CD14-positive monocyte (primary cell): ENCODE measurements at regions not wholly inside any gene's neighbourhood (a gene's known extent, or its start where the extent isn't known, plus 50 kb on each side); places are given as distances from the start of the nearest gene placed in this dataset.
A peak's percentile ranks its signal among the peaks of the same experiment; 100 is the strongest.

Experiments used
- DNase-seq, 3 donors: peaks; one replicate each; pipeline ENCODE4 v3.0.0-alpha.2; 2011 to 2022
- H2AFZ ChIP-seq: 2 replicates; pipeline ENCODE4 v1.6.0; 2012; ENCODE audit warnings: mild to moderate bottlenecking, low read depth, low read length, inconsistent platforms; ENCODE audit not compliant: insufficient read depth, poor library complexity, severe bottlenecking
- H3K27ac ChIP-seq, 2 donors: 1 replicate in 1 of 2; 2 replicates in 1 of 2; pipeline ENCODE4 v1.5.1; 2012 to 2013; ENCODE audit warnings: low read length in 2 of 2, control low read depth in 1 of 2, inconsistent platforms in 1 of 2, low read depth in 1 of 2, mild to moderate bottlenecking in 1 of 2
- H3K27me3 ChIP-seq, 2 donors: one replicate each; pipeline versions ENCODE4 v1.6.0 to v1.6.1; 2011 to 2013; ENCODE audit warnings: low read length in 2 of 2; ENCODE audit not compliant: control insufficient read depth in 2 of 2, insufficient read depth in 2 of 2
- H3K36me3 ChIP-seq, 2 donors: replicated peaks in 1 of 2; 1 replicate in 1 of 2; 2 replicates in 1 of 2; pipeline versions ENCODE4 v1.5.1 to v1.6.1; 2012 to 2013; ENCODE audit warnings: low read length in 2 of 2, control low read depth in 1 of 2, inconsistent platforms in 1 of 2, mild to moderate bottlenecking in 1 of 2; ENCODE audit not compliant: insufficient read depth in 2 of 2, control insufficient read depth in 1 of 2
- H3K4me1 ChIP-seq, 2 donors: 1 replicate in 1 of 2; 2 replicates in 1 of 2; pipeline versions ENCODE4 v1.5.1 to v1.6.1; 2012 to 2013; ENCODE audit warnings: low read length in 2 of 2, control low read depth in 1 of 2, inconsistent platforms in 1 of 2, mild to moderate bottlenecking in 1 of 2, moderate library complexity in 1 of 2; ENCODE audit not compliant: insufficient read depth in 2 of 2, control insufficient read depth in 1 of 2
- H3K4me2 ChIP-seq: replicated peaks from 2 replicates; pipeline ENCODE3; 2012; ENCODE audit warnings: low read length, moderate library complexity, mild to moderate bottlenecking; ENCODE audit not compliant: poor library complexity, severe bottlenecking; ENCODE audit errors: extremely low read depth
- H3K4me3 ChIP-seq, 3 experiments: fragments of 200-600 bp in 1 of 3; sonication (generic) in 1 of 3; replicated peaks in 1 of 3; 1 replicate in 2 of 3; 2 replicates in 1 of 3; pipeline ENCODE4 v1.5.1; 2011 to 2013; ENCODE audit warnings: low read length in 3 of 3, mild to moderate bottlenecking in 3 of 3, control low read depth in 2 of 3, low read depth in 2 of 3, inconsistent platforms in 1 of 3, moderate library complexity in 1 of 3
- H3K79me2 ChIP-seq: 2 replicates; pipeline ENCODE4 v1.6.0; 2012; ENCODE audit warnings: mild to moderate bottlenecking, control low read depth, inconsistent platforms, low read length, moderate library complexity; ENCODE audit not compliant: insufficient read depth
- H3K9ac ChIP-seq: 2 replicates; pipeline ENCODE4 v1.6.0; 2017; ENCODE audit warnings: low read length, mild to moderate bottlenecking; ENCODE audit not compliant: insufficient read depth, poor library complexity, severe bottlenecking
- H3K9me3 ChIP-seq, 2 donors: replicated peaks in 1 of 2; 1 replicate in 1 of 2; 2 replicates in 1 of 2; pipeline versions ENCODE4 v1.5.1 to v1.6.1; 2012 to 2013; ENCODE audit warnings: low read length in 2 of 2, control low read depth in 1 of 2; ENCODE audit not compliant: control insufficient read depth in 1 of 2, insufficient read depth in 1 of 2
- H4K20me1 ChIP-seq: 2 replicates; pipeline ENCODE4 v1.6.0; 2012; ENCODE audit warnings: mild to moderate bottlenecking, low read length, control low read depth, moderate library complexity; ENCODE audit not compliant: insufficient read depth
- H3K27ac Mint-ChIP-seq, 7 donors: one replicate each; pipeline ENCODE4 v1.8.0; 2020; ENCODE audit warnings: mild to moderate bottlenecking in 7 of 7, mixed read lengths in 7 of 7, moderate library complexity in 6 of 7, inconsistent platforms in 2 of 7
- H3K27me3 Mint-ChIP-seq, 3 donors: one replicate each; pipeline ENCODE4 v1.8.0; 2021 to 2022; ENCODE audit warnings: low read depth in 3 of 3, mild to moderate bottlenecking in 3 of 3, mixed read lengths in 3 of 3, moderate library complexity in 3 of 3, inconsistent platforms in 1 of 3
- H3K36me3 Mint-ChIP-seq, 2 donors: one replicate each; pipeline ENCODE4 v1.8.0; 2020; ENCODE audit warnings: mixed read lengths in 2 of 2, inconsistent platforms in 1 of 2, mild to moderate bottlenecking in 1 of 2
- H3K4me1 Mint-ChIP-seq: one replicate; pipeline ENCODE4 v1.8.0; 2020; ENCODE audit warnings: mild to moderate bottlenecking, mixed read lengths
- H3K4me3 Mint-ChIP-seq, 2 donors: one replicate each; pipeline ENCODE4 v1.8.0; 2020; ENCODE audit warnings: mild to moderate bottlenecking in 2 of 2, mixed read lengths in 2 of 2, moderate library complexity in 1 of 2
- H3K9me3 Mint-ChIP-seq, 7 donors: one replicate each; pipeline ENCODE4 v1.8.0; 2020 to 2022; ENCODE audit warnings: mixed read lengths in 7 of 7, mild to moderate bottlenecking in 6 of 7, moderate library complexity in 6 of 7, inconsistent platforms in 2 of 7
- WGBS: methylation state at CpG from one replicate; pipeline ENCODE4 v1.1.5; 2013; ENCODE audit warnings: missing lambda C conversion rate; ENCODE audit not compliant: insufficient coverage; 5-methylcytosine and 5-hydroxymethylcytosine counted together
- intact Hi-C, 2 donors: fragments of 100-400 bp; cut with micrococcal nuclease; formaldehyde crosslinking; loops; one replicate each; pipeline versions ENCODE4 v1.15.0 to v1.15.1; 2023
- TF ChIP-seq, protein P1 (sequence below): fragments of 200-600 bp; IDR thresholded peaks from one replicate; pipeline ENCODE4 v1.8.0; 2022; ENCODE audit warnings: antibody characterized with exemption, mild to moderate bottlenecking

DNA sequence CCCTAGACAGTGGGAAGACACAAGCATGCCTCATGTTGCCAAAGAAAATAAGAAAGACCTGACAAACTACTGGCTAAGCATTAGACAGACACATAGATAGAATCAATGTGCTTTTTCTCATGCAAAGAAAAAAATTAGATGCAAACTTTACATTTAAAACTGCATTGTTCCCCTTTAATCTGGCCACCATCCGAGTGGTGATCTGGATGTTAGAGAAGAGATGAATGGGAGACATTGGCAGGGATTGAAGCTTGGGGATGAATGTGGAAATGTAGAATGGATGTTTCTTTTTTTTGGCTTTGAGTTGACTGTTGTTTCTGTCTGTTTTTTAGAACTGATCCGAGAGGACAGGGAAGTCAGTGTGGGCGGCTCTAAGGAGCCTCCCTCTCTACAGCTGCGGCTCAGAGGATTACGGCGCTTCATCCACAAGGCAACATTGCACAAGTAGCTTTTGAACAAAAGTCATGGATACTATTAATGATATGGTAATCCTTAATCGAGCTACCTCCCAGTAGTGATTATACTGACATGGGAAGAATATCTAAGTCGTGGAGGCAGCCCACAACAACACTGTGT lies 53.0 kb downstream of the HELT start:
- peak overlapping the region in 1 of 7 donors; percentile 5 for H3K27ac Mint-ChIP-seq
- no peak overlapping the region for H2AFZ ChIP-seq
- no peaks in the 10 kb centered on the region for H4K20me1 ChIP-seq
- no peak overlapping the region for H3K4me3 ChIP-seq
- no peaks in the 10 kb centered on the region for H3K9me3 Mint-ChIP-seq
- no peak for DNase-seq
- no peaks in the 10 kb centered on the region for H3K36me3 Mint-ChIP-seq
- peak overlapping the region in 1 of 2 donors; percentile 19 for H3K4me3 Mint-ChIP-seq
- no peak overlapping the region for H3K4me2 ChIP-seq
- H3K27me3 ChIP-seq, result peaks cover 0 to 2% of the 10 kb centered on the region in 2 donors
- H3K4me1 ChIP-seq, result no peaks in the 10 kb centered on the region
- no peaks in the 10 kb centered on the region for H3K4me1 Mint-ChIP-seq
- H3K27me3 Mint-ChIP-seq, result peaks cover 5 to 23% (median 9%) of the 10 kb centered on the region in 3 donors
- no peaks in the 10 kb centered on the region for H3K9me3 ChIP-seq
- H3K9ac ChIP-seq, result no peak overlapping the region
- 92% methylated on average over 4 of the region's 8 CpGs for WGBS
- intact Hi-C loops, result no loop called here
- no peaks in the 10 kb centered on the region for H3K79me2 ChIP-seq
- TF ChIP-seq, protein P1, sequence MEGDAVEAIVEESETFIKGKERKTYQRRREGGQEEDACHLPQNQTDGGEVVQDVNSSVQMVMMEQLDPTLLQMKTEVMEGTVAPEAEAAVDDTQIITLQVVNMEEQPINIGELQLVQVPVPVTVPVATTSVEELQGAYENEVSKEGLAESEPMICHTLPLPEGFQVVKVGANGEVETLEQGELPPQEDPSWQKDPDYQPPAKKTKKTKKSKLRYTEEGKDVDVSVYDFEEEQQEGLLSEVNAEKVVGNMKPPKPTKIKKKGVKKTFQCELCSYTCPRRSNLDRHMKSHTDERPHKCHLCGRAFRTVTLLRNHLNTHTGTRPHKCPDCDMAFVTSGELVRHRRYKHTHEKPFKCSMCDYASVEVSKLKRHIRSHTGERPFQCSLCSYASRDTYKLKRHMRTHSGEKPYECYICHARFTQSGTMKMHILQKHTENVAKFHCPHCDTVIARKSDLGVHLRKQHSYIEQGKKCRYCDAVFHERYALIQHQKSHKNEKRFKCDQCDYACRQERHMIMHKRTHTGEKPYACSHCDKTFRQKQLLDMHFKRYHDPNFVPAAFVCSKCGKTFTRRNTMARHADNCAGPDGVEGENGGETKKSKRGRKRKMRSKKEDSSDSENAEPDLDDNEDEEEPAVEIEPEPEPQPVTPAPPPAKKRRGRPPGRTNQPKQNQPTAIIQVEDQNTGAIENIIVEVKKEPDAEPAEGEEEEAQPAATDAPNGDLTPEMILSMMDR, result no peak
- H3K36me3 ChIP-seq, result no peaks in the 10 kb centered on the region
- no peak overlapping the region for H3K27ac ChIP-seq

DNA sequence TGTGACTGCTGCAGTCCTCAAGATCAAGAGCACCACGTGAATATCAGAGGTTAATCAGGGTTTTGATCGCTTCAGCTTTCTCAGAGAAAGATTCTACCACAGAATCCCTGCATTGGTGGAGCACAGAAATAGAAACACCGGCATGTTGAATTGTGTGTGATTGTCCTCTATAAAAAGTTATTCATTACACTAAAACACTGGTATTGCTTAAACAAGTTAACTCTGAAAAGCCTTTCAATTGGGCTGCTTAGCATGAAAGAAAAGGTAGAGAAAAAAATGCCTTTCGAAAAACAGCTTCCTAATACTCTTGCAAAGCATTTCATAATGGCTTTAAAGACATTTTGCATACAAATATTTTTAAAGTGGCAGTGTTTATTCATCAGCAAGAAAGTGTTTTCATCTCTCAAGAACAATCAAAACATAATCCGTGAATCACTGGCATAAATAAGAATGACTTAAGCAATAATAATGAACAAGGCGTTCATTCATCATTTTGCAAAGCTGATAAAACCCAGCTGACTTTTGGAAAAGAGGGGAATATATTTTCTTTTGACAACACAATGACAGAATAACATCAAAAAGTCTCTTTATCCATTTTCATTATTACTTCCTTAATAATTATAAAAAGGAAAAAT lies 61.1 kb downstream of the HELT start:
- Histone ChIP-seq H3K36me3 (no peaks in the 10 kb centered on the region), H3K4me3 (no peak overlapping the region), H3K4me2 (no peak overlapping the region), H3K27me3 (peaks cover 3 to 5% of the 10 kb centered on the region in 2 donors), H4K20me1 (no peaks in the 10 kb centered on the region), H3K9me3 (no peaks in the 10 kb centered on the region), H3K27ac (no peak overlapping the region), H2AFZ (no peak overlapping the region), H3K79me2 (no peaks in the 10 kb centered on the region), H3K9ac (no peak overlapping the region), H3K4me1 (peaks cover 3 to 7% of the 10 kb centered on the region in 2 donors)
- H3K27ac Mint-ChIP-seq, result no peak overlapping the region
- TF ChIP-seq, protein P1, result no peak
- H3K4me1 Mint-ChIP-seq, result peaks cover 8% of the 10 kb centered on the region
- WGBS, result 100% methylated on average over 1 of the region's 6 CpGs
- peaks cover 7 to 10% (median 10%) of the 10 kb centered on the region in 3 donors for H3K27me3 Mint-ChIP-seq
- no peak overlapping the region for H3K4me3 Mint-ChIP-seq
- no peaks in the 10 kb centered on the region for H3K9me3 Mint-ChIP-seq
- H3K36me3 Mint-ChIP-seq, result no peaks in the 10 kb centered on the region
- intact Hi-C loops, result no loop called here
- DNase-seq, result no peak
